SK-MEL-5 (cell line): ENCODE measurements at regions not wholly inside any gene's neighbourhood (a gene's known extent, or its start where the extent isn't known, plus 50 kb on each side); places are given as distances from the start of the nearest gene placed in this dataset.
"Not testable (repeated sequence)": the region's sequence is repeated elsewhere in the genome, so short reads cannot be mapped to it uniquely, and the experiment has no call there.

Experiments used
- DNase-seq: peaks from one replicate; pipeline ENCODE4 v3.0.0-alpha.2; 2016; ENCODE audit warnings: low read depth, low spot score
- in situ Hi-C: cut with HindIII; loops from 2 replicates; pipeline ENCODE4 v1.10.0; 2016; ENCODE audit warnings: low sequenced_read_pairs, high pct_unique_total_duplicates, low pct_unique_long_range_greater_than_20kb

GRCh38 chr9:108441251-108441650, 414.5 kb downstream of the ACTL7B start:
- in situ Hi-C loops: no loop called here
- DNase-seq: no peak

- no peak for DNase-seq
- in situ Hi-C loops: no loop called here
These were observed 415.8 kb downstream of the ACTL7B start for GRCh38 chr9:108439947-108440346.

- in situ Hi-C loops: no loop called here
- DNase-seq: no peak
These were observed 418.1 kb downstream of the ACTL7B start for GRCh38 chr9:108437656-108438055.

GRCh38 chr9:108436448-108436847, 419.3 kb downstream of the ACTL7B start:
- in situ Hi-C loops: no loop called here
- no peak for DNase-seq

DNA sequence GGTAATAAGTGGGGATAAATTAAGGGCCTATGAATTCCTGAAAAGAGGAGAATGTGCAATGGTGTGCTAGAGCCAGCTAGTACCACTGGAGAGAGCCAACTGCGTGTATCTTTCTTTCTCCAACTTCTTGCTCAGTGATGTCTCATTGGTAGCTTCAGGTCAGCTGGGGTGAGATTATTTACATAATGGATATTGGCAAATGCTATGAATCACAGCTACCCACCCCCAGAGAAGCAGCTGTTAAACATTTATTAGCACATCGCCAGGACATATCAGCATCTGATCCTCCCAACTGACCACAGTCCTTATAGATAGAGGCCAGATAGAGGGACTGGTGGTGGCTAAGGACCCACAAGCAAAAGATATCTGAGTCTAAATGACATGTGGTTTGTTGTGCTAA, 421.3 kb downstream of the ACTL7B start:
- DNase-seq: no peak
- in situ Hi-C loops: no loop called here

DNA sequence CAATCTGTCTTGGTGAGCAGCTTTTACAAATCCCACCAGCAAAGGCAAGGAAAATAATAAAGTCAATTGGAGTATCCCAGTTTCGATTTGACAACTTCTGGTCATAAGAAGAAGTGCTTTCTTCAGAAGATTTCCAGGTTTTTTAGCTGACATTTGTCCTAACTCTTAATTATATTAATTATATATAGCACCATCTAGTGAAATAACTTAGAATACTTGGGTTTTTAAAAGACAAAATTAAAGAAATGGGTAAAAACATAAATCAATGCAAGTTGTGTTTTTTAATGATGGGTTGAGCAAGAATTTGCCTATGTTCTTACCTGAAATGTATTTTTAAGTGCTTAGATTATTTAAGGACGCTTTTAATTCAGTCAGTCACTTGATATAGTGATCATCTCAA, 421.8 kb downstream of the ACTL7B start:
- in situ Hi-C loops: no loop called here
- no peak for DNase-seq

DNA sequence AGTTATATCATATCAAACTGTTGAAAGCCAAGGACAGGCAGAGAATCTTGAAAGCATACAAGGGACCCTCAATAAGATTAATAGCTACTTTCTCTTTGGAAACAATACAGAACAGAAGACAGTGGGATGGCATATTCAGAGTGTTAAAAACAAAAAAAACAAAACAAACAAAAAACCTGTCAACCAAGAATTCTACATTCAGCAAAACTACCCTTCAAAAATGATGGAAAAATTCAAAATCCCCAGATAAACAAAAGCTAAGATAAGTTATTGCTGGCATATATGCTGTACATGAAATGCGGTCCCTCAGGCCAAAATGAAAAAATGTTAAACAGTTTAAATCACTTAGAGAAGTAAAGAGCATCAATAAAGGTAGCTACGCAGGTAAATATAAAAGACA, 425.1 kb downstream of the ACTL7B start:
- in situ Hi-C loops: no loop called here

DNA sequence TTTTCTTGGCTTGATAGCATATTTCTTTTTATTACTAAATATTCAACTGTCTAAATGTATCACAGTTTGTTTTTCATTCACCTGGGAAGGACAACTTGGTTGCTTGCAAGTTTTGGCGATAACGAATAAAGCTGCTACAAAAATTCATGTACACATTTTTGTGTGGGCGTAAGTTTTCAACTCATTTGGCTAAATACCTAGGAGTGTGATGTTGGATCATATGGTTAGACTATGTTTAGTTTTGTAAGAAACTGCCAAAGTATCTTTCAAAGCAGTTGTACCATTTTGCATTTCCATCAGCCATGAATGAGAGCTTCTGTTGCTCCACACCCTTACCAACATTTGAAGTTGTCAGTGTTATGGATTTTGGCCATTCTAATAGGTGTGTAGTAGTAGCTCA, 428.0 kb downstream of the ACTL7B start:
- DNase-seq: no peak
- in situ Hi-C loops: no loop called here

More for the DNA sequence above, 425.1 kb downstream of the ACTL7B start:
- DNase-seq: no peak

DNA sequence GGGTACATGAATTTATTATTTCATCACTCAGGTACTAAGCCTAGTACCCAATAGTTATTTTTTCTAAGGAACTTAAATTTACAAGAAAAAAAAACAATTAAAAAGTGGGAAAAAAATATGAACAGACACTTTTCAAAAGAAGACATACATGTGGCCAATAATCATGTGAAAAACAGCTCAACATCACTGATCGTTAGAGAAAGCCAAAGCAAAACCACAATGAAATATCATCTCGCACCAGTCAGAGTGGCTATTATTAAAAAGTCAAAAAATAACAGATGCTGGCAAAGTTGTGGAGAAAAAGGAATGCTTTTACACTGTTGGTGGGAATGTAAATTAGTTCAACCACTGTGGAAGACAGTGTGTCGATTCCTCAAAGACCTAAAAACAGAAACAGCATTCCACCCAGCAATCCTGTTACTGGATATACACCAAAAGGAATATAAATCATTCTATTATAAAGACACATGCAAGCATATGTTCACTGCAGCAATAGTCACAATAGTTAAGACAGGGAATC, 429.3 kb downstream of the ACTL7B start:
- in situ Hi-C loops, DNase-seq: not testable (repeated sequence)

- in situ Hi-C loops: no loop called here
These were observed 432.4 kb downstream of the ACTL7B start for GRCh38 chr9:108423433-108423832.

DNA sequence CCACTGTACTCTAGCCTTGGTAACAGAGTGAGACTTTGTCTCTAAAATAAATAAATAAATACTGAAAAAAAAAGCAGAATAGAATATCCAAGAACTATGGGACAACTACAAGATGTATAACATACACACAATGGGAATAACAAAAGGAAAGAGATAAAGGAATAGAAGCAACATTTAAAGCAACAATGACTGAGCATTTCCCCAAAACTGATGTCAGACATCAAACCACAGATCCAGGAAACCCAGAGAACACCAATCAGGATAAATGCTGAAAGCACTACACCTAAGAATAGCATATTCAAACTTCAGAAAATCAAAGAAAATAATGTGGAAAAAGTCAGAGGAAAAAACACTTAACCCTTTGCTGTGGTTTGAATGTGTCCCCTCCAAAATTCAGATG, 436.4 kb downstream of the ACTL7B start:
- in situ Hi-C loops: no loop called here
- DNase-seq: no peak

More at GRCh38 chr9:108423433-108423832, 432.4 kb downstream of the ACTL7B start:
- DNase-seq: no peak

DNA sequence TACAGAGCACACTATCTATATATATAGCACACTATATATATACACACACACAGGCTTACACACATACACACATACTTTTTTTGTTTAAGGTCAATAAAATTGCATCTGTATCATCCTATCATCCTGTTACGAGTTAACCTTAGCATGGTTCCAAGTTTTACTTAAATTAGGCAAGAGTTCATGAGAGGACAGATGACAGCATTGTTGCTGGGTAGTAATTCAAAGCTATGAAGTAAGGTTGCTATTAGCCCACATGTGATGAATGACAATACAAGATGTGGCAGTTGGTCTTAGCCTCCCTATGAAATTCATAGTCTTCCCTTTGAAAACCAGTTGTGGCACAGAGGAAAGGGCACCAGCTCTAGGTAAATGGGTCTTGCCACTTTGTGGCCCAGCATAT, 438.1 kb downstream of the ACTL7B start:
- DNase-seq: no peak
- in situ Hi-C loops: no loop called here

- DNase-seq: no peak
- in situ Hi-C loops: no loop called here
These were observed 438.5 kb downstream of the ACTL7B start for GRCh38 chr9:108417312-108417711.

- in situ Hi-C loops: no loop called here
- peak; percentile 33 for DNase-seq
These were observed 439.5 kb downstream of the ACTL7B start for GRCh38 chr9:108416324-108416723.

GRCh38 chr9:108413809-108414208, 442.0 kb downstream of the ACTL7B start:
- DNase-seq: no peak

DNA sequence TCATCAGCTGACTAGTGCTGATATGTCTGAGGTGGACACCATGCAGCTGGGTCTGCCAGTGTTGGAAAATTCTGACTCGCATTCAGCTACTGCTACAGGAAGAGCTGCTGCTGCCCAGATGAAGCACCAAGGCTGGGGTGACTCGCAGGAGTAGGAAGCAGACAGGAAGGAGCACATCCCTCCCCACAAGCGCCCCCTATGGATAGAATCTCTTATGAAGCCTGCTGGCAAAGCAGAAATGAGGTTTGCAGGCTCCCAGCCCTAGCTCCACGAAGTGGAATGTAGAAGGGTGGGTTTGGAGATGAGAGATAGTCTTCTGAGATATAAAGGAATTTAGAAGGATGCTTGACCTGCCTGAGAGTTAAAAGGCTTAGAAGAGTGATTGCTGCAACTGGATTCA, 443.0 kb downstream of the ACTL7B start:
- in situ Hi-C loops: no loop called here
- peak; percentile 28 for DNase-seq

More at GRCh38 chr9:108413809-108414208, 442.0 kb downstream of the ACTL7B start:
- in situ Hi-C loops: no loop called here

DNA sequence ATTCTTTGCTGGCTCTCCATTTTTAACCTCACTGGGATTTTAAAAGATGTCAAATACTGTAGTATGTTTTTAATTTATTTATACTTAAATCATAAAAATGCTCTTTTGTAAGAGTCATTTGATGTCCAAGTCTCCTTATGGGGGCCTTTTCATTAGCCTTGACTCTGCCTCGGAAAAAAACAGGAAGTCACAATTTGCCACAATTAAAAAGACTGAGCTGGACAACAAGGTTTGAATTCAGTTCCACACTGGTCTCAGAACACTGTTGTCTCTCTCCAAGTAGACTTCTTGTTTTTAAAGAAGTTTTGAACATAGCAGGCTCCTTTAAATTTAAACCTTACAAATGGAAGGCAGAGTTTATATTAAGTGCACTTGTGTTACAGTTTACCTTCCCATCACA, 444.2 kb downstream of the ACTL7B start:
- in situ Hi-C loops: no loop called here
- no peak for DNase-seq

- peak; percentile 10 for DNase-seq
- in situ Hi-C loops: no loop called here
These were observed 445.6 kb downstream of the ACTL7B start for GRCh38 chr9:108410161-108410560.

GRCh38 chr9:108400297-108400696, 455.5 kb downstream of the ACTL7B start:
- in situ Hi-C loops: no loop called here
- DNase-seq: peak; percentile 6

DNA sequence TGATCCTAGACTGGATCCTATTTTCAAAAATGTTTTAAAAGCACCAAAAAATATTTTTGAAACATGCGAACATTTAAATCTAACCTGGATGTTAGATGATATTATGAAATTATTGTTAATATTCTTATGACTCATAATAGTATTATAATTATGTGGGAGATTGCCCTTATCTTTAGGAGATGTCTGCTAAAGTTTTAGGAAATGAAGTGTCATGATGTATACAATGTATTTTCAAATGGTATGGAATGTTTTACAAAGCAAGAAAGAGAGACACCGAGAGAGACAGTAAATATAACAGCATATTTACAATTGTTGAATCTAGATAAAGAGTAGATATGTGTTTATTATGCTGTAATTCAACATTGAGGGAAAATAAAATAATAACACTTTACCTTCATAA, 455.9 kb downstream of the ACTL7B start:
- in situ Hi-C loops: no loop called here
- no peak for DNase-seq
